ENCODE measurements at regions not wholly inside any gene's neighbourhood (a gene's known extent, or its start where the extent isn't known, plus 50 kb on each side); places are given as distances from the start of the nearest gene placed in this dataset.
"Not testable (repeated sequence)": the region's sequence is repeated elsewhere in the genome, so short reads cannot be mapped to it uniquely, and the experiment has no call there.

DNA sequence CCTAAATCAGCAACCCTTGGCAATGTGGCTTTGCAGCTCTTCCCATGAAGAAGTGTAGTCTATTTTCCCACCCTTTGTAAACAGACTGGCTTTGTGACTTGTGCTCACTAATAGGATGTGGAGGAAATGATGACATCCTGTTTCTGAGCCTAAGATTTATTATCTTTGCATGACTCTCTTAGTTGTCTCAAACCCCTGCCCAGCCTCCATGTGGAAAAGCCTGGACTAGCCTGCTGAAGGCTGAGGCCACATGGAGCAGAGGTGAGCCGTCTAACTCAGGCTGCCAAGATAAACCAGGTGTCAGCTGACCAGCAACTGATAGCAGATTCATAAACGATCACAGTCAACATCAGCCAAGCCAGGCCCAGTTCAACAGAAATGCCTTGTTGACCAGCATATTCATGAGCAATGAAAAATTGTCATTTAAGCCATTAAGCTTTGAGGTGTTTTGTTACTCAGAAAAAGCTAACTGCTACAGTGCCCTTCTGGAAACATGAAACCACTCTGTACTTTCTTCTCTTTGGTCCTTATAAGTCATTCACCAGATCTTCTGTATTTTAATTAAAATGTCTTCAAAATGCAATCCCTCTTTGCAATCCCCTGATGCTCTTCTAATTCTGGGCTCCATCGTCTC, 586.3 kb upstream of the ANKRD30A start:
- peak overlapping the region in 5 of 11 experiments; percentile 8 to 50 (median 28); a peak in 6 of 22 replicates for H3K9ac ChIP-seq
- peaks cover 0 to 8% (median 0%) of the 10 kb centered on the region in 11 experiments; a peak in 1 of 22 replicates for H3K9me3 ChIP-seq (replicated peaks in 1 of 11)
- TF ChIP-seq Cebpa-rat (IDR thresholded peaks at IDR 0.05) = no peak
- H3K27ac ChIP-seq = peak overlapping the region in 9 of 11 experiments; percentile 6 to 80 (median 64); a peak in 17 of 22 replicates
- H4K20me1 ChIP-seq = no peaks in the 10 kb centered on the region
- peaks cover 18 to 59% (median 38%) of the 10 kb centered on the region in 10 experiments for H3K4me1 ChIP-seq
- H3K36me3 ChIP-seq = no peaks in the 10 kb centered on the region
- peak overlapping the region; percentile 21 to 70 (median 52); a peak in 18 of 22 replicates for H3K4me2 ChIP-seq
- H3K4me3 ChIP-seq = no peak overlapping the region
- no peaks in the 10 kb centered on the region for H3K27me3 ChIP-seq

DNA sequence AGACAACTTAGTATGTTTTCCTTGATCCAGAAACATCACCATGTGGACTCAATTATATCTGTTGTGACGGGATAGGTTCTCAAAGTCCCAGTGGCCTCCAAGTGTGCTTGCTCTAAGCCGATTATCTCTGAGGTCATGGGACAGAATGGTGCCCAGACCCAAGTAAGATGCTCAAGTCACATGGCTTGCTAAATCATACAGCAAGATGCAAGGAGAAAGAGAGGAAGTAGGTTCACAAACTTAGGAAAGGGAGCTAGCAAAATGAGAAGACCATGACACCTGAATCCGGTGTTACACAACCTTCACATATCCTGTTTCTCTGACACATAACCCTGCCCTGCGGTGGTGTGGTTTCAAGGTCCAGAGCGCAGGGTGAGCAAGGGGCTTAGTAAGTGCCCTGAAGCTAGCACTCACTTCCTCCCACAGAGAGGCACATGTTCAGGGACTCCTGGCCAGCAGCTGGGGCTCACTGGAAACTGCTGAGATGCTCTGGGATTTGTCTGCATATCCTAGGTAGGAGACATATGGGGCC, 590.9 kb upstream of the ANKRD30A start:
- H3K27ac ChIP-seq = peak overlapping the region in 10 of 11 experiments; percentile 37 to 94 (median 89); a peak in 20 of 22 replicates
- H4K20me1 ChIP-seq = no peaks in the 10 kb centered on the region
- peak; percentile 6 to 97 (median 96); a peak in 18 of 22 replicates for TF ChIP-seq Cebpa-rat (IDR thresholded peaks at IDR 0.05)
- peak overlapping the region in 9 of 11 experiments; percentile 35 to 73 (median 63); a peak in 18 of 22 replicates for H3K9ac ChIP-seq
- peaks cover 24 to 65% (median 46%) of the 10 kb centered on the region in 10 experiments for H3K4me1 ChIP-seq
- H3K4me2 ChIP-seq = peak overlapping the region; percentile 41 to 64 (median 55)
- no peak overlapping the region for H3K4me3 ChIP-seq
- H3K36me3 ChIP-seq = no peaks in the 10 kb centered on the region
- no peaks in the 10 kb centered on the region for H3K27me3 ChIP-seq
- peaks cover 7 to 30% (median 12%) of the 10 kb centered on the region in 11 experiments; a peak in 18 of 22 replicates for H3K9me3 ChIP-seq (replicated peaks in 1 of 11)

DNA sequence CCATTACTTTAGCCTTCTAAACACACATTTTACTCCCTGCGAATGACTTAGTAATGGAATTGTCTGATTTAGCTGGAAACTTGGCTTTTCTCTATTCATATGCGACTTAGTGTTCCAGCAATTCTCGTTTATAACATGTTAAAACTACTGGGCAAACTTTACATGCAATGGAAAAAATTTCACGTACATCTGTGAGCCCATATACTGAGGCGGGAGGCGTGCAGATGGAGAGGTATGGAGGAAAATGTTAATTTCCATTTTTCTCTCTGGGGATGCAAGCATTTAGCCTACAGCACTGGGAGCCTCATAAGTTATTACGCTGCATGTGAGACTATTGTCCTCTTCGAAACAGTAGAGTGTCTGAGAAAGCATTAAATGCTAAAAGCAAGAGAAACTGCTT, 591.5 kb upstream of the ANKRD30A start:
- no peaks in the 10 kb centered on the region for H3K36me3 ChIP-seq
- H3K4me1 ChIP-seq = peaks cover 20 to 59% (median 41%) of the 10 kb centered on the region in 10 experiments
- H3K4me3 ChIP-seq = no peak overlapping the region
- H3K9ac ChIP-seq = peak overlapping the region in 9 of 11 experiments; percentile 35 to 72 (median 61); a peak in 18 of 22 replicates
- TF ChIP-seq Cebpa-rat (IDR thresholded peaks at IDR 0.05) = no peak
- H4K20me1 ChIP-seq = no peaks in the 10 kb centered on the region
- H3K9me3 ChIP-seq (replicated peaks in 1 of 11) = peaks cover 9 to 37% (median 19%) of the 10 kb centered on the region in 11 experiments; a peak in 18 of 22 replicates
- peak overlapping the region in 10 of 11 experiments; percentile 37 to 94 (median 89); a peak in 20 of 22 replicates for H3K27ac ChIP-seq
- no peaks in the 10 kb centered on the region for H3K27me3 ChIP-seq
- peak overlapping the region in 10 of 11 experiments; percentile 35 to 64 (median 58); a peak in 16 of 22 replicates for H3K4me2 ChIP-seq

DNA sequence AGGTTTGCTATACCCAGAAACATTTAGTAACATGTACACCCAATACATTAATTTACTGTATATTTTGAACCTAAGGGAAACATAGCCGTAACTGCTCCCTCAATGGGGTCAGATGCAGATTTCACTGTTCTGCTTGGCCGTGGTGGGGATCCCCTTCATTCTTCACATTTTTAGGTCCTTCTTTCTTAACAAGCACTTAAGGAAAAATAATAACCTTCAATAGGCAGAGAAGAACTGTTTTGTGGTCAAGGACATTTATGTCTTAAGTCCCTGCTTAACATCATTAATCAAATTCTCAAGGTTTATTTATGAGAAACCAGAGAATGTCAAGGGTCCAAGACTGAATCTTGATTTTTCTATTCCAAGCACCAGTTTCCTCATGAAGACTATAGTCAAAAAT, 592.1 kb upstream of the ANKRD30A start:
- Histone ChIP-seq H3K9ac (peak overlapping the region in 4 of 11 experiments; percentile 58 to 70 (median 62); a peak in 5 of 22 replicates), H3K36me3 (no peaks in the 10 kb centered on the region), H4K20me1 (no peaks in the 10 kb centered on the region), H3K9me3 (replicated peaks in 1 of 11) (peaks cover 9 to 38% (median 20%) of the 10 kb centered on the region in 11 experiments; a peak in 18 of 22 replicates), H3K4me3 (no peak overlapping the region), H3K27me3 (no peaks in the 10 kb centered on the region), H3K4me2 (peak overlapping the region in 5 of 11 experiments; percentile 27 to 64 (median 38); a peak in 6 of 22 replicates), H3K4me1 (peaks cover 15 to 53% (median 36%) of the 10 kb centered on the region in 10 experiments), H3K27ac (peak overlapping the region in 9 of 11 experiments; percentile 80 to 94 (median 89); a peak in 18 of 22 replicates)
- no peak for TF ChIP-seq Cebpa-rat (IDR thresholded peaks at IDR 0.05)

DNA sequence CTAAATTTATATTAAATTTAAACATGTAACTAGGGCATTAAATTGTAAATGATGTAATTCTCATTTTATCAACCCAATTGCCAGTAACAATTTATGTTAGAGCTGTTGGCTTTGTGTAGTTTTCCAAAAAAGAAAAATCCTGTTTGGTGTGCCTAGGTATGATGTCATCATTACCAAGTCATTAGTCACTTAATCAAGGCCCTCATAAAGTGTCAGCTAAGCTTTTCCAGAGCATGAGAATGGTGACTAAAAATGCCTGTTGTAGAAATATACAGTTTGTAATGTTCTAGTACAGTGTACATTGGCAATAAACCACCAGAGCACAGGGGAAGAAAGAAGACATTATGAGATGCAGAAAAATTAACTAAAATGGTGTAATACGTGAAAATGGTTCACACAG, 593.8 kb upstream of the ANKRD30A start:
- H3K9me3 ChIP-seq (replicated peaks in 1 of 11) = peaks cover 9 to 35% (median 20%) of the 10 kb centered on the region in 11 experiments; a peak in 18 of 22 replicates
- peak overlapping the region in 7 of 11 experiments; percentile 17 to 94 (median 89); a peak in 8 of 22 replicates for H3K27ac ChIP-seq
- no peak for TF ChIP-seq Cebpa-rat (IDR thresholded peaks at IDR 0.05)
- H4K20me1 ChIP-seq = no peaks in the 10 kb centered on the region
- H3K4me2 ChIP-seq = no peak overlapping the region
- peaks cover 15 to 37% (median 28%) of the 10 kb centered on the region in 10 experiments for H3K4me1 ChIP-seq
- no peak overlapping the region for H3K9ac ChIP-seq
- H3K4me3 ChIP-seq = no peak overlapping the region
- no peaks in the 10 kb centered on the region for H3K27me3 ChIP-seq
- H3K36me3 ChIP-seq = no peaks in the 10 kb centered on the region

DNA sequence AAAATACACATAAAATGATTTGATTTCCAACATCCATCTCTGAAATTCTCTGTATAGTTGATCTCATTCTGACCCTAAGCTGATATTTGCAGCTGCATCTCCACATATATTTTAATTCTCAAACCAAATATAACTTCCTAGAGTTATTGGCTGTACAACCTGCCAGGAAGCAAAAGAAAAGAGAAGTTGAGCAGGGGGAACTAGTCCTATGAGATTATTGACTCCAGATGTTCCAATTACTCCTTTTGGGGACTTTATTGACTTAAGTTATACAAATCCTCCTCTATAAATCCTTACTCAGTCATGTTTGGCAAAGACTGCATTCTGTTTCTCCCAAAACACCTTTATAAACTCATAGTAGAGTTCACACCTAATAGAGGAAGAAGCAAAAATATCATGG, 599.4 kb upstream of the ANKRD30A start:
- no peaks in the 10 kb centered on the region for H4K20me1 ChIP-seq
- TF ChIP-seq Cebpa-rat (IDR thresholded peaks at IDR 0.05) = no peak
- peak overlapping the region in 4 of 11 experiments; percentile 8 to 37 (median 22); a peak in 6 of 22 replicates for H3K4me2 ChIP-seq
- H3K27me3 ChIP-seq = no peaks in the 10 kb centered on the region
- no peak overlapping the region for H3K9ac ChIP-seq
- H3K4me3 ChIP-seq = no peak overlapping the region
- peaks cover 0 to 14% (median 6%) of the 10 kb centered on the region in 10 experiments; a peak in 5 of 20 replicates for H3K4me1 ChIP-seq
- peak overlapping the region in 2 of 11 experiments; percentile 13 to 19; a peak in 1 of 22 replicates for H3K27ac ChIP-seq
- H3K9me3 ChIP-seq (replicated peaks in 1 of 11) = peaks cover 9 to 24% (median 20%) of the 10 kb centered on the region in 11 experiments; a peak in 18 of 22 replicates
- no peaks in the 10 kb centered on the region for H3K36me3 ChIP-seq

DNA sequence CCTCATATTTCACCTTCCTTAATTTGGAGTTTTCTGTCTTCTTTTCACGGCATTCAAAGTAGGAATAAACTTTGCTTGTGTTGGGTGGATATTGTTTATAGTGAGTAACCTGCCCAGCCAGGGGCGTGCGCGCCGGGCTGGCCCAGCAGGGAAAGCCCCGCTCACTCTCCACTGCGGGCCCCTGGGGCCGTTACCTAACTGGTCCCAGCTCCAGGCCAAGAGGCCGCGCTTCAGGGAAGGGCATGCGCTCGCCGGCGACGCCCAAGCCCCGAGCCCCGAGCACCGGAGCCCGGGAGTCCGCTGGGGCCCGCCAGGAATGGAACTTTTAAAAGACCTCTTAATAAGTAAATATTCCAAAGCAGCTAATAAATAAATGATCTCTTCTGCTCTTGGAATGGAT, 601.3 kb upstream of the ANKRD30A start:
- not testable (repeated sequence) for H3K9ac ChIP-seq; H3K36me3 ChIP-seq; H3K9me3 ChIP-seq (replicated peaks in 1 of 11); H3K27me3 ChIP-seq; H3K4me3 ChIP-seq; H4K20me1 ChIP-seq; H3K27ac ChIP-seq; H3K4me2 ChIP-seq
- peaks cover 0 to 14% (median 6%) of the 10 kb centered on the region in 10 experiments; a peak in 5 of 20 replicates for H3K4me1 ChIP-seq

DNA sequence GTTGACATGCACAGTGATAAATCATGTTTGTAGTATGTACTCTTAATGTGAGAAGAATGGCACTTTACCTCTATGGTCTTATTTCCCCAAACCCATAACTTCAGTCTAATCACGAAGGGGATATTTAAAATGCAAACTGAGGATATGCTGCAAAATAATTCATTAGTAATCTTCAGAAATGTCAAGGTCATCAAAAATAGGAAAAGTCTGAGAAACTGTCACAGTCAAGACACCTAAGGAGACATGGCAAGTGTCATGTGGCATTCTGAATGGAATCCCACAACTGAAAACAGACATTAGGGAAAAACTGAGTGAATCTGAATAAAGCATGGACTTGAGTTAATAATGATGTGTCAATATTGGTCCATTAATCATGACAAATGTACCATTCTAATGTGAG, 605.5 kb upstream of the ANKRD30A start:
- H4K20me1 ChIP-seq = no peaks in the 10 kb centered on the region
- H3K4me2 ChIP-seq = no peak overlapping the region
- H3K9me3 ChIP-seq (replicated peaks in 1 of 11) = peaks cover 0 to 16% (median 11%) of the 10 kb centered on the region in 11 experiments; a peak in 16 of 22 replicates
- H3K36me3 ChIP-seq = no peaks in the 10 kb centered on the region
- 0 out of 20 replicates have a peak, but pooled peaks cover 0 to under 1% (median 0%) of the 10 kb centered on the region in 10 experiments for H3K4me1 ChIP-seq
- H3K27me3 ChIP-seq = no peaks in the 10 kb centered on the region
- no peak for TF ChIP-seq Cebpa-rat (IDR thresholded peaks at IDR 0.05)
- H3K9ac ChIP-seq = no peak overlapping the region
- no peak overlapping the region for H3K27ac ChIP-seq
- H3K4me3 ChIP-seq = no peak overlapping the region

DNA sequence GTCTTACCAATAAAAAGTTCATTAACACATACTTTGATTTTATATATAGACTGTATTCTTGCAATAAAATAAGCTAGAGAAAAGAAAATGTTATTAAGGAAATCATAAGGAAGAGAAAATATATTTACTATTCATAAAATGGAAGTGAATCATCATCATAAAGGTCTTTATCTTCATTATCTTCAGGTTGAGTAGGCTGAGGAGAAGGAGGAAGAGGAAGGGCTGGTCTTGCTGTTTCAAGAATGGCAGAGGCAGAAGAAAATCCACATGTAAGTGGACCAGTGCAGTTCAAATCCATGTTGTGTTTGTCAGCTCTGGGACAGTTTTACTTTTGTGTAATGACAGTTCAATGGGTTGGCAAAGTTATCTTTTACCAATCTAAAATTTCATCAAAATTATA, 609.1 kb upstream of the ANKRD30A start:
- Histone ChIP-seq H3K4me2 (no peak overlapping the region), H3K27me3 (no peaks in the 10 kb centered on the region), H3K4me3 (no peak overlapping the region), H3K27ac (no peak overlapping the region), H4K20me1 (no peaks in the 10 kb centered on the region), H3K36me3 (no peaks in the 10 kb centered on the region), H3K9me3 (replicated peaks in 1 of 11) (peaks cover 0 to 16% (median 11%) of the 10 kb centered on the region in 11 experiments; a peak in 16 of 22 replicates), H3K4me1 (peaks cover 0 to 6% (median 0%) of the 10 kb centered on the region in 10 experiments; a peak in 5 of 20 replicates), H3K9ac (no peak overlapping the region)
- TF ChIP-seq Cebpa-rat (IDR thresholded peaks at IDR 0.05) = no peak

Measured in BLaER1 treated with 17β-estradiol and CSF1 and Interleukin-3, amounts not matched to agents 10 nM and 100 nM (cell line).